Right renal cortex interstitium (tissue), 3 donors: ENCODE measurements at regions not wholly inside any gene's neighbourhood (a gene's known extent, or its start where the extent isn't known, plus 50 kb on each side); places are given as distances from the start of the nearest gene placed in this dataset.
"Not testable (repeated sequence)": the region's sequence is repeated elsewhere in the genome, so short reads cannot be mapped to it uniquely, and the experiment has no call there.

Experiments
- DNase-seq, 3 donors: peaks; one replicate each; pipeline ENCODE4 v3.0.0-alpha.2; 2013; ENCODE audit warnings: low read depth in 3 of 3, low spot score in 2 of 3

GRCh38 chr10:42984035-42984610 lies 92.7 kb upstream of the RET start:
- DNase-seq = no peak

- DNase-seq = no peak
These were observed 92.0 kb upstream of the RET start for GRCh38 chr10:42984761-42985325.

GRCh38 chr10:42985436-42986316 lies 91.2 kb upstream of the RET start:
- DNase-seq = no peak

DNA sequence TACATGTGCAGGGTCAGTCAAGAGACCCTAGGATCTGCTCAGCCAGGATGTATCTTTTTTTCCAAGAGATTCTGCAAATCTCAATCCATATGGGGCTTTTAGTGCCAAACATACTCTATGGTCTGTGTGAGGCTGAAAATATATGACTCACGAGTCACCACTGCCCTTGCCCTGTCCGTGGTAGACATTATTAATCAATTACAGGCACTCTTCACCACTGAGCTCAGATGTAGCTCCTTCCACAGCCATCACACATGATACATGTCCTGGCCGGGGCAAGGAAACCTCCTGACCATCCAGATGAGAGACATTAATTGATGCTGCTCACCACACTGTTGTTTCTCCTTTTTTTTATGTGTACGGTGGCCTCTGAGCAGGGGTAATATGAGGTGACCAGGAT lies 90.2 kb upstream of the RET start:
- DNase-seq = no peak

GRCh38 chr10:42987121-42987541 lies 89.7 kb upstream of the RET start:
- no peak for DNase-seq

GRCh38 chr10:42987575-42987974 lies 89.3 kb upstream of the RET start:
- DNase-seq = no peak

DNA sequence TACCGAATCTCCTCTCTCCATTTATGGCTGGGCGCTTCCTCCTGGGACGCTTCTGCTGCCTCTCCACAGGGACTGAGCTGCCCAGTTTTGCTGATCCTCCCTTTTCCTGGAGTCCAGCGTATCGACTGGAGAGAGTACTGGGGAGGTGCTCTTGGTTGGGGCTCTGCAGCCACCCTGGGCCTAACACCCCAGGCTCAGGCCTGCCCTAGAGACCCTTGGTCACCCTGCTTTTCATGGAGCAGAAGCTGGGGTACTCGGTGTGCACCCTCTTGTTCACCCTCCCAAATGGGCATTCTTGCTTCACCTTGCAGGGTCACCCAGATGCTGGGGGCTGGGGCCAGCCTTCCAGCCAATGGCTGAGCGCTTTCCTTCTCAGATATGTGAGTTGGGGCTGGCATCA lies 88.8 kb upstream of the RET start:
- no peak for DNase-seq

DNA sequence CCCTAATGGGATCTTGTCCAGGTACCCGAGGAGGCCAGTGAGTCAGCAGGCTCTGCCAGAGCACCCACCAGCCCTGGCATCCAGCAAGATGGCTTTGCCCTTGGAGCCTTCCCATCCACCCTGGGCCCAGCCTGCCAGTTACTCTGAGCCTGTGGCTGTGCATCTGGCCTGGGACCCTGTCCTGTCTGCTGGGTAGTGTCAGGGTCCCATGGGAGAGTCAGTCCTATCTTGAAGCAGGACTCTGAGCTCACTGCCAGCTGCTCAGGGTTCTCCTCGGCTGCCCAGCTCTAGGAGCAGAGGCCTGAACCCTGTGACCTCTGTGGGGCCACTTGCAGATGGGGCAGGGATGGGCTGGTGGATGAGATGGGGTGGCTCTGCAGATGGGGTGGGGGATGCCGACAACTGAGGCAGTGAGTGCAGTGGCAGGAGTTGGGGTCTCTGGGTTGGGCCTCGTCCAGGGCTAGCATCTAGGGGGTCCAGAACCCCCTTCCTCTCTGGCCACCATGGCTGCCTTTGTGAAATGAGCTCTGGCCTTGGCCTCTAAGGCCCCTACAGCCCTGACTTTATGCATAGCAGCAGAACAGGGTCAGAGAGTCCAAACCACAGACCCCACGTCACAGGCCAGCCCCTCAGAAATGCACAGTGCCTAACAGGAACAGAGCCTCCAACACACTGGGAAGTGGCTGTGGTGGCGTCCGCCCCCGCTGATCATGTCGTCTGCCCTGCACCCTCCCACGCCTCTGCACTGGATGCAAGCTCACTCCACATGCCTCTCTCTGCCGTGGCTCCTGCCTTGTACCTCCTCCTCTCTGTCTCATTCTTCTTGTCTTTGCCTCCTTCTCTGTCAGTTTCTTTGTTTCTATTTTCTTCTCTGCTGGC lies 88.1 kb upstream of the RET start:
- no peak for DNase-seq

DNA sequence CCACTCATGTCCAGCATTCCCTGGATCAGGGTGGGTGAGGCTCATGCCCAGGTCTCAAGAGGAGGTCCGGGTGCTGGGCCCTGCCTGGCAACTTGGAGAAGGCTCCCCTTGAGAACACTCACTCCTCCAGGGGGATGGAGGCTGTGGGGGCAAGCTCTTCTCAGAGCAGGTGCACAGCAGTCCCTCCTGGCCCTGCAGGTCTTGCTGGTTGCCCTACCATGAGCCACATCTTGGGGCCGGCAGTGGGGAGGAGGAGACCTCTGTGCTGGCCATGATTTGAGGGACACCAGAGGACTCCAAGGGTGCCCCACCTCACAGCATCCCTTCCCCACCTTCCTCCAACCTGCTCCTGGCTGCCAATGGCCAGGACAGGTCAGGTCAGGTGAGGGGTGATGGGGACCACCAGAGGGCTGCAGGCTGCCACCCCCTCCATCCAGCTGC lies 87.4 kb upstream of the RET start:
- DNase-seq = no peak

DNA sequence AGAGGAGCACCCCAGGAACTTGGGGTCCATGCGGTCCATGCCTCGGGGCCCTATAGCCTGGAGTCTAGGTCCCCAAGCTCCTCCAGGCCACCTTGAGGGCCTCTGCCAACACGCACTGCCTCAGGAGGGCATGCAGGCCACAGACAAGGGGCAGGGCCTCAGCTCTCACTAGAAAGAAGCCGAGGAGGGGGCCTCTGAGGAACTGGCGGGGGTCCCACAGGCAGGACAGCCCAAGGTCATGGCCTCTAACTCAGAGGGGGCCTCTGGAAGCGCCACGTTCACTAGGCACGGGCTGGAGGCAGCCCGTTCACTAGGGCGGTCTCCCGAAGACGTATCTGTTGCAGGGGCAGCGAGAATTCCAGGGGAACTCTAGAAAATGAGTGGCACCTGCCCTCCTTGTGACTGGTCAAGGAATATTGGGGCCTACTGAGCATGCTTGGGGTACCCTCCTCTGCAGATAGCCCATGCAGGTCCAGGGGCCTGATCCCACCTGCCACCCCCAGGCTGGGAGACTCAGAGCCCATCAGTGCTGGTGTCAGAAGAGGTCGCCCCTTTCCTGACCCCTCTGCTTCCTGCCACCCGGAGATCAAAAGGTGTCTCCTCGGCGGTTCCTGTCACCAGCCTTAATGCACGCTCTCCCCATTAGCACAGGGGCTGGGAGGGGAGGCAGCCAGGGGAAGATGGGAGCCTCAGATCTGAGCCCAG lies 86.7 kb upstream of the RET start:
- no peak for DNase-seq

DNA sequence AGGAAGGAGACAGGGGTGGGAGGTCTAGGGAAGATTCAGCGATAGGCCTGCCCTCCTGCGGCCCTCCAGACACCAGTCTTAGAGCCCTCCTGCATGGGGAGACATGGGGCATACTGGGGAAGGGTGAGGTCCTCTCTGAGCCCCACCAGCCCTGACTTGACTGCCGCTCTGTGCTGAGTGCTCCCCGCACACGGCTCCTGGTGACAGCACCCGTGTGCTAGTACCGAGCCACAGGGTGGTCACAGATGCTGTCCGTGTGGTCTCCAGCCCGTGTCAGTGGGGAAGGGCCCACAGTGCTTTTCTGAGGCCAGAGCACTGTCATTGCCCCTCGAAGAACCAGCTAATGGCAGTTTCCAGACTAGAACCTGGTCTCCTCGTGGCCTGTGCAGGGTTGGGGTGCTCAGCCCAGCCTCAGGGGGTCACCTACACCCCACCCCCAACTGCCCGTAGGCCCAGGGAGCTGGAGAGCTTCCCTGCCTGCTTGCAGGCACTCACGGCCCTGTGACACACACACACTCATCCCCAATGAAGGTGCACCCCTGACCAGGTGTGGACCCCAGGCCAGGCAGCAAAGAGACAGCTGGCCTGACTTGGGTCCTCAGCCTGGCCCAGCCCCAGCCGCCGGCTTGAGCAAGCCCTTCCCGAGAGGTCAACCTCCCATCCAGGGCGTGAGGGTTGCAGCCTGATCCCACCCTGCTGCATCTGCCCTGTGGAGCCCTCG lies 86.0 kb upstream of the RET start:
- DNase-seq = no peak

GRCh38 chr10:42991442-42992098 lies 85.3 kb upstream of the RET start:
- no peak for DNase-seq

- no peak for DNase-seq
These were observed 84.5 kb upstream of the RET start for GRCh38 chr10:42992156-42992956.

- DNase-seq = no peak
These were observed 83.9 kb upstream of the RET start for GRCh38 chr10:42992957-42993390.

GRCh38 chr10:42994909-42995308 lies 82.0 kb upstream of the RET start:
- DNase-seq = not testable (repeated sequence)

DNA sequence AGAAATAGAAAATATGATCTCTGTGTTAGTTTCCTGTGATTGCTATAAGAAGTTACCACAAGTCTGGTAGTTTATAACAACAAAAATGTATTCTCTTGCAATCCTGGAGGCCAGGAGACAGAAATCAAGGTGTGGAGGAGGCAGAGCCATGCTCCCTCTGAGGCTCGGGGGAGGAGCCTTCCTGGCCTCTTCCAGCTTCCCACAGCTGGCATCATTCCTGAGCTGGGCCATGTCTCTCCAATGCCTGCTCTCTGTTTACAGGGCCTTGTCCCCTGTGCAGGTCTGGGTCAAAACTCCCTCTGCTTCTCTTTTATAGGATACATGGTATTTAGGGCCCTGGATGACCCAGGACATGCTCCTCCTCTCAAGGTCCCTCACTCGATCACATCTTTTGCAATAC lies 81.3 kb upstream of the RET start:
- no peak for DNase-seq

- no peak for DNase-seq
These were observed 80.3 kb upstream of the RET start for GRCh38 chr10:42996588-42996987.

- no peak for DNase-seq
These were observed 79.6 kb upstream of the RET start for GRCh38 chr10:42997151-42997848.
